H9 (cell line): ENCODE measurements at regions not wholly inside any gene's neighbourhood (a gene's known extent, or its start where the extent isn't known, plus 50 kb on each side); places are given as distances from the start of the nearest gene placed in this dataset.

Experiments
- DNase-seq: peaks from one replicate; pipeline ENCODE4 v3.0.0-alpha.2; 2017
- H2AFZ ChIP-seq: one replicate; pipeline ENCODE4 v1.6.1; 2013; ENCODE audit warnings: mild to moderate bottlenecking, low read length, control low read depth, moderate library complexity
- H2AK5ac ChIP-seq: 2 replicates; pipeline ENCODE4 v1.6.1; 2013; ENCODE audit warnings: low read length, control low read depth, mixed read lengths; ENCODE audit not compliant: insufficient read length
- H2BK120ac ChIP-seq: one replicate; pipeline ENCODE4 v1.6.1; 2013; ENCODE audit warnings: low read depth, mild to moderate bottlenecking, low read length, control low read depth, inconsistent platforms; ENCODE audit not compliant: poor library complexity, severe bottlenecking
- H2BK12ac ChIP-seq: 2 replicates; pipeline ENCODE4 v1.6.1; 2013; ENCODE audit warnings: low read length, control low read depth, mixed read lengths, low read depth; ENCODE audit not compliant: insufficient read length
- H2BK15ac ChIP-seq: 2 replicates; pipeline ENCODE4 v1.6.1; 2013; ENCODE audit warnings: low read depth, low read length, control low read depth
- H2BK20ac ChIP-seq: one replicate; pipeline ENCODE4 v1.6.1; 2013; ENCODE audit warnings: low read depth, mild to moderate bottlenecking, low read length, control low read depth, inconsistent platforms; ENCODE audit not compliant: poor library complexity, severe bottlenecking
- H2BK5ac ChIP-seq: 2 replicates; pipeline ENCODE4 v1.6.1; 2013; ENCODE audit warnings: low read length, control low read depth, mixed read lengths; ENCODE audit not compliant: insufficient read length
- H3K14ac ChIP-seq: 2 replicates; pipeline ENCODE4 v1.6.1; 2013; ENCODE audit warnings: low read length, control low read depth; ENCODE audit not compliant: insufficient read depth
- H3K18ac ChIP-seq: 2 replicates; pipeline ENCODE4 v1.6.1; 2013; ENCODE audit warnings: low read depth, mild to moderate bottlenecking, mixed read lengths, low read length, control low read depth; ENCODE audit not compliant: insufficient read length
- H3K23ac ChIP-seq: 2 replicates; pipeline ENCODE4 v1.6.1; 2013; ENCODE audit warnings: low read length, control low read depth, mixed read lengths, low read depth; ENCODE audit not compliant: insufficient read length
- H3K23me2 ChIP-seq: 2 replicates; pipeline ENCODE4 v1.6.1; 2013; ENCODE audit warnings: low read depth, mild to moderate bottlenecking, mixed read lengths, low read length, control low read depth; ENCODE audit not compliant: insufficient read length, poor library complexity, severe bottlenecking
- H3K27ac ChIP-seq: 2 replicates; pipeline ENCODE4 v1.5.1; 2013; ENCODE audit warnings: low read length, control low read depth, mixed read lengths, low read depth; ENCODE audit not compliant: insufficient read length
- H3K27me3 ChIP-seq: 2 replicates; pipeline ENCODE4 v1.6.1; 2013; ENCODE audit warnings: low read length, control low read depth, inconsistent platforms; ENCODE audit not compliant: insufficient read depth
- H3K4ac ChIP-seq: 2 replicates; pipeline ENCODE4 v1.6.1; 2013; ENCODE audit warnings: low read depth, mild to moderate bottlenecking, control low read depth, inconsistent platforms, low read length, moderate library complexity
- H3K4me1 ChIP-seq: 2 replicates; pipeline ENCODE4 v1.6.1; 2013; ENCODE audit warnings: low read length, control low read depth, inconsistent platforms; ENCODE audit not compliant: insufficient read depth
- H3K4me2 ChIP-seq: 2 replicates; pipeline ENCODE4 v1.6.1; 2013; ENCODE audit warnings: low read length, control low read depth, mixed read lengths; ENCODE audit not compliant: insufficient read length, insufficient read depth
- H3K56ac ChIP-seq: 2 replicates; pipeline ENCODE4 v1.6.1; 2013; ENCODE audit warnings: low read depth, mild to moderate bottlenecking, mixed read lengths, low read length, control low read depth; ENCODE audit not compliant: insufficient read length
- H3K79me1 ChIP-seq: 2 replicates; pipeline ENCODE4 v1.6.1; 2013; ENCODE audit warnings: low read depth, mild to moderate bottlenecking, moderate library complexity, low read length, control low read depth, inconsistent platforms; ENCODE audit not compliant: insufficient read depth, poor library complexity, severe bottlenecking
- H3K79me2 ChIP-seq: 2 replicates; pipeline ENCODE4 v1.6.1; 2013; ENCODE audit warnings: low read length, control low read depth, inconsistent platforms; ENCODE audit not compliant: insufficient read depth
- H3K9ac ChIP-seq: 2 replicates; pipeline ENCODE4 v1.6.1; 2013; ENCODE audit warnings: low read length, control low read depth, mixed read lengths; ENCODE audit not compliant: insufficient read length; ENCODE audit errors: extremely low read depth
- H3K9me3 ChIP-seq: one replicate; pipeline ENCODE4 v1.6.1; 2013; ENCODE audit warnings: low read depth, low read length, inconsistent platforms; ENCODE audit not compliant: control insufficient read depth
- H3T11ph ChIP-seq: one replicate; pipeline ENCODE4 v1.6.1; 2013; ENCODE audit warnings: mild to moderate bottlenecking, low read length, control low read depth, inconsistent platforms
- H4K20me1 ChIP-seq: one replicate; pipeline ENCODE4 v1.6.1; 2013; ENCODE audit not compliant: control insufficient read depth, insufficient read length, insufficient read depth
- H4K5ac ChIP-seq: 2 replicates; pipeline ENCODE4 v1.6.1; 2013; ENCODE audit warnings: low read depth, mild to moderate bottlenecking, mixed read lengths, low read length, control low read depth; ENCODE audit not compliant: insufficient read length
- H4K8ac ChIP-seq: replicated peaks from 2 replicates; pipeline ENCODE4 v1.6.1; 2013; ENCODE audit warnings: low read length, control low read depth, mixed read lengths, low read depth; ENCODE audit not compliant: insufficient read length
- H4K91ac ChIP-seq: 2 replicates; pipeline ENCODE4 v1.6.1; 2013; ENCODE audit warnings: low read depth, mild to moderate bottlenecking, moderate library complexity, mixed read lengths, low read length, control low read depth; ENCODE audit not compliant: insufficient read length
- H3K27ac Mint-ChIP-seq, 3 experiments: 2 replicates in 2 of 3; 3 replicates in 1 of 3; pipeline ENCODE4 v1.8.0; 2020 to 2021; ENCODE audit warnings: mixed read lengths in 3 of 3, mild to moderate bottlenecking in 1 of 3, moderate library complexity in 1 of 3
- H3K27me3 Mint-ChIP-seq: 2 replicates; pipeline ENCODE4 v1.8.0; 2021; ENCODE audit warnings: low read depth, mild to moderate bottlenecking, moderate library complexity, mixed read lengths
- H3K36me3 Mint-ChIP-seq, 3 experiments: 2 replicates in 2 of 3; 3 replicates in 1 of 3; pipeline ENCODE4 v1.8.0; 2020 to 2021; ENCODE audit warnings: low read depth in 3 of 3, mixed read lengths in 3 of 3; ENCODE audit not compliant: insufficient read depth in 1 of 3
- H3K4me1 Mint-ChIP-seq, 2 experiments: 2 replicates each; pipeline ENCODE4 v1.8.0; 2020; ENCODE audit warnings: mixed read lengths in 2 of 2
- H3K4me3 Mint-ChIP-seq, 2 experiments: 2 replicates in 1 of 2; 3 replicates in 1 of 2; pipeline ENCODE4 v1.8.0; 2020 to 2021; ENCODE audit warnings: mild to moderate bottlenecking in 2 of 2, mixed read lengths in 2 of 2, moderate library complexity in 1 of 2
- H3K9me3 Mint-ChIP-seq, 2 experiments: 2 replicates in 1 of 2; 3 replicates in 1 of 2; pipeline ENCODE4 v1.8.0; 2020; ENCODE audit warnings: mild to moderate bottlenecking in 2 of 2, mixed read lengths in 2 of 2, moderate library complexity in 1 of 2
- CTCF ChIP-seq: fragments of 200-600 bp; sonication (generic); conservative IDR thresholded peaks from 3 replicates; pipeline ENCODE4 v1.8.0; 2021; ENCODE audit warnings: antibody characterized with exemption, mild to moderate bottlenecking
- WGBS: extraction: QIAGEN DNeasy Blood & Tissue Kit; methylation state at CpG from one replicate; pipeline ENCODE4 v1.1.7; 2013; ENCODE audit warnings: missing lambda C conversion rate, low lambda C conversion rate, mixed read lengths; ENCODE audit not compliant: insufficient read length; ENCODE audit errors: extremely low coverage; 5-methylcytosine and 5-hydroxymethylcytosine counted together

- no peaks in the 10 kb centered on the region for H3K23me2 ChIP-seq
- no peaks in the 10 kb centered on the region for H3K79me1 ChIP-seq
- H4K20me1 ChIP-seq: no peaks in the 10 kb centered on the region
- no peak overlapping the region for H3K9ac ChIP-seq
- H3K27ac ChIP-seq: no peak overlapping the region
- H3K14ac ChIP-seq: no peak overlapping the region
- H3T11ph ChIP-seq: no peak overlapping the region
- peak; percentile 93 for TF ChIP-seq CTCF
- no peaks in the 10 kb centered on the region for H3K9me3 ChIP-seq
- no peak overlapping the region for H2AFZ ChIP-seq
- H3K27me3 ChIP-seq: no peaks in the 10 kb centered on the region; the same call in 1 of the 2 replicates
- H3K27me3 Mint-ChIP-seq: 0 out of 2 replicates have a peak, but pooled peaks cover 2% of the 10 kb centered on the region
- H4K91ac ChIP-seq: no peak overlapping the region
- no peaks in the 10 kb centered on the region for H3K79me2 ChIP-seq
- H3K56ac ChIP-seq: no peak overlapping the region
- H2BK15ac ChIP-seq: no peak overlapping the region
- H3K18ac ChIP-seq: no peak overlapping the region
- no peak overlapping the region for H4K8ac ChIP-seq
- no CpG with 5 or more reads among the region's 9 CpGs for WGBS
- H3K23ac ChIP-seq: no peak overlapping the region
- H3K4me2 ChIP-seq: no peak overlapping the region
- H3K4me3 Mint-ChIP-seq: no peak overlapping the region
- H4K5ac ChIP-seq: no peak overlapping the region
- DNase-seq: peak; percentile 67
- peaks cover 7 to 13% of the 10 kb centered on the region in 2 experiments for H3K4me1 Mint-ChIP-seq
- no peak overlapping the region for H2AK5ac ChIP-seq
- H3K4ac ChIP-seq: no peak overlapping the region
- no peak overlapping the region for H2BK12ac ChIP-seq
- H3K36me3 Mint-ChIP-seq: no peaks in the 10 kb centered on the region
- no peaks in the 10 kb centered on the region; the same call in 1 of the 2 replicates for H3K4me1 ChIP-seq
- no peak overlapping the region for H2BK5ac ChIP-seq
- H2BK20ac ChIP-seq: no peak overlapping the region
- no peak overlapping the region for H2BK120ac ChIP-seq
- H3K27ac Mint-ChIP-seq: no peak overlapping the region
- H3K9me3 Mint-ChIP-seq: no peaks in the 10 kb centered on the region
Observed at GRCh38 chr4:138870737-138871554, 144.6 kb upstream of the NOCT start.
